PC-3 (cell line): ENCODE measurements at regions not wholly inside any gene's neighbourhood (a gene's known extent, or its start where the extent isn't known, plus 50 kb on each side); places are given as distances from the start of the nearest gene placed in this dataset.

Experiments used
- CTCF ChIP-seq: fragments of 300-600 bp; sonication (generic); conservative IDR thresholded peaks from 2 replicates; pipeline ENCODE4 v1.5.1; 2017; ENCODE audit warnings: antibody characterized with exemption, low read depth, mild to moderate bottlenecking, low read length
- EZH2phosphoT487 ChIP-seq: fragments of 300-600 bp; sonication (generic); IDR thresholded peaks from 2 replicates; pipeline ENCODE4 v1.6.1; 2018; ENCODE audit warnings: mild to moderate bottlenecking, antibody characterized with exemption, low read length, borderline replicate concordance

GRCh38 chr12:66863276-66863675 lies 184.4 kb upstream of the GRIP1 start:
- TF ChIP-seq EZH2phosphoT487 (no peak), CTCF (no peak)
